CD4-positive, alpha-beta memory T cell (primary cell): ENCODE measurements at regions not wholly inside any gene's neighbourhood (a gene's known extent, or its start where the extent isn't known, plus 50 kb on each side); places are given as distances from the start of the nearest gene placed in this dataset.

Experiments
- CTCF ChIA-PET: fragments of 350-600 bp; sonication (Branson Sonifier 250); formaldehyde crosslinking; loops from one replicate; lab custom pipeline; 2021; ENCODE audit warnings: inconsistent platforms; ENCODE audit not compliant: partially characterized antibody; lab: Charles Lee
- POLR2A ChIA-PET: fragments of 350-600 bp; sonication (Branson Sonifier 250); formaldehyde crosslinking; loops from one replicate; lab custom pipeline; 2021; ENCODE audit not compliant: partially characterized antibody; lab: Charles Lee
- DNase-seq, 5 donors: peaks; one replicate each; pipeline versions ENCODE4 v3.0.0 to v3.0.0-alpha.2; 2020 to 2022; ENCODE audit warnings: mixed read lengths in 1 of 5
- H3K27ac ChIP-seq: one replicate; pipeline ENCODE4 v1.7.0; 2013; ENCODE audit warnings: low read depth, low read length
- H3K27me3 ChIP-seq: 2 replicates; pipeline ENCODE4 v1.7.0; 2013; ENCODE audit warnings: mild to moderate bottlenecking, low read length, moderate library complexity; ENCODE audit not compliant: insufficient read depth
- H3K36me3 ChIP-seq: 2 replicates; pipeline ENCODE4 v1.7.0; 2013; ENCODE audit warnings: mild to moderate bottlenecking, low read length, moderate library complexity; ENCODE audit not compliant: insufficient read depth
- H3K4me1 ChIP-seq: 2 replicates; pipeline ENCODE4 v1.7.0; 2013; ENCODE audit warnings: mild to moderate bottlenecking, low read length, moderate library complexity; ENCODE audit not compliant: insufficient read depth
- H3K4me3 ChIP-seq, 2 donors: one replicate each; pipeline ENCODE4 v1.7.0; 2013; ENCODE audit warnings: low read length in 2 of 2, mild to moderate bottlenecking in 1 of 2
- H3K9me3 ChIP-seq, 2 donors: one replicate each; pipeline ENCODE4 v1.7.0; 2013; ENCODE audit warnings: low read length in 2 of 2, control low read depth in 1 of 2; ENCODE audit not compliant: control insufficient read depth in 1 of 2
- H3K27ac Mint-ChIP-seq, 7 donors: one replicate each; pipeline ENCODE4 v1.8.0; 2020 to 2021; ENCODE audit warnings: mixed read lengths in 7 of 7, mild to moderate bottlenecking in 6 of 7, inconsistent platforms in 3 of 7, moderate library complexity in 3 of 7
- H3K27me3 Mint-ChIP-seq, 2 donors: one replicate each; pipeline ENCODE4 v1.8.0; 2020 to 2021; ENCODE audit warnings: mixed read lengths in 2 of 2
- H3K36me3 Mint-ChIP-seq, 2 donors: one replicate each; pipeline ENCODE4 v1.8.0; 2020 to 2021; ENCODE audit warnings: mixed read lengths in 2 of 2, inconsistent platforms in 1 of 2, mild to moderate bottlenecking in 1 of 2
- H3K4me1 Mint-ChIP-seq, 4 donors: one replicate each; pipeline ENCODE4 v1.8.0; 2020 to 2021; ENCODE audit warnings: mixed read lengths in 4 of 4, mild to moderate bottlenecking in 1 of 4
- H3K4me3 Mint-ChIP-seq, 8 donors: one replicate each; pipeline ENCODE4 v1.8.0; 2020 to 2021; ENCODE audit warnings: mixed read lengths in 8 of 8, mild to moderate bottlenecking in 7 of 8, moderate library complexity in 6 of 8, inconsistent platforms in 3 of 8
- H3K9me3 Mint-ChIP-seq, 8 donors: one replicate each; pipeline ENCODE4 v1.8.0; 2020 to 2021; ENCODE audit warnings: mixed read lengths in 8 of 8, mild to moderate bottlenecking in 5 of 8, inconsistent platforms in 3 of 8, moderate library complexity in 1 of 8
- intact Hi-C: fragments of 100-400 bp; cut with micrococcal nuclease; formaldehyde crosslinking; loops from one replicate; pipeline ENCODE4 v1.15.1; 2023

GRCh38 chr11:22006901-22007300 lies 186.0 kb upstream of the ANO5 start:
- Histone ChIP-seq H3K27me3 (no peaks in the 10 kb centered on the region), H3K4me1 (no peaks in the 10 kb centered on the region), H3K36me3 (no peaks in the 10 kb centered on the region), H3K4me3 (no peak overlapping the region), H3K9me3 (no peaks in the 10 kb centered on the region), H3K27ac (no peak overlapping the region)
- no peaks in the 10 kb centered on the region for H3K36me3 Mint-ChIP-seq
- ChIA-PET POLR2A (no interaction called here), CTCF (no interaction called here)
- no peak overlapping the region for H3K27ac Mint-ChIP-seq
- no peak overlapping the region for H3K4me3 Mint-ChIP-seq
- no peak for DNase-seq
- no peaks in the 10 kb centered on the region for H3K4me1 Mint-ChIP-seq
- no peaks in the 10 kb centered on the region for H3K27me3 Mint-ChIP-seq
- intact Hi-C loops = no loop called here
- peaks cover under 1 to 6% (median 4%) of the 10 kb centered on the region in 8 donors for H3K9me3 Mint-ChIP-seq

GRCh38 chr11:22031791-22032190 lies 161.1 kb upstream of the ANO5 start:
- DNase-seq = no peak
- Histone ChIP-seq H3K36me3 (no peaks in the 10 kb centered on the region), H3K27ac (no peak overlapping the region), H3K9me3 (no peaks in the 10 kb centered on the region), H3K27me3 (no peaks in the 10 kb centered on the region), H3K4me3 (no peak overlapping the region), H3K4me1 (no peaks in the 10 kb centered on the region)
- intact Hi-C loops = no loop called here
- ChIA-PET CTCF (no interaction called here), POLR2A (no interaction called here)
- Mint-ChIP-seq H3K27me3 (no peaks in the 10 kb centered on the region), H3K4me1 (no peaks in the 10 kb centered on the region), H3K36me3 (peaks cover 0 to 1% of the 10 kb centered on the region in 2 donors), H3K4me3 (no peak overlapping the region), H3K27ac (no peak overlapping the region), H3K9me3 (peaks cover under 1 to 31% (median 15%) of the 10 kb centered on the region in 8 donors)

GRCh38 chr11:22037505-22037904 lies 155.4 kb upstream of the ANO5 start:
- no peaks in the 10 kb centered on the region for H3K27me3 ChIP-seq
- no peaks in the 10 kb centered on the region for H3K4me1 ChIP-seq
- DNase-seq = no peak
- H3K9me3 Mint-ChIP-seq = peaks cover 0 to 12% (median 6%) of the 10 kb centered on the region in 8 donors
- no peaks in the 10 kb centered on the region for H3K27me3 Mint-ChIP-seq
- no peaks in the 10 kb centered on the region for H3K4me1 Mint-ChIP-seq
- no peak overlapping the region for H3K27ac ChIP-seq
- H3K4me3 Mint-ChIP-seq = no peak overlapping the region
- no peak overlapping the region for H3K27ac Mint-ChIP-seq
- H3K36me3 Mint-ChIP-seq = no peaks in the 10 kb centered on the region
- no peak overlapping the region for H3K4me3 ChIP-seq
- CTCF ChIA-PET = no interaction called here
- H3K36me3 ChIP-seq = no peaks in the 10 kb centered on the region
- H3K9me3 ChIP-seq = no peaks in the 10 kb centered on the region
- POLR2A ChIA-PET = no interaction called here
- intact Hi-C loops = no loop called here

GRCh38 chr11:22041039-22041438 lies 151.8 kb upstream of the ANO5 start:
- intact Hi-C loops = no loop called here
- POLR2A ChIA-PET = no interaction called here
- no peaks in the 10 kb centered on the region for H3K27me3 ChIP-seq

GRCh38 chr11:22042081-22042480 lies 150.8 kb upstream of the ANO5 start:
- no peaks in the 10 kb centered on the region for H3K36me3 Mint-ChIP-seq
- CTCF ChIA-PET = no interaction called here
- H3K4me3 ChIP-seq = no peak overlapping the region
- intact Hi-C loops = no loop called here
- no peaks in the 10 kb centered on the region for H3K4me1 ChIP-seq
- H3K27ac Mint-ChIP-seq = no peak overlapping the region
- POLR2A ChIA-PET = no interaction called here
- H3K4me1 Mint-ChIP-seq = no peaks in the 10 kb centered on the region
- H3K9me3 ChIP-seq = no peaks in the 10 kb centered on the region
- peaks cover 2 to 8% (median 4%) of the 10 kb centered on the region in 8 donors for H3K9me3 Mint-ChIP-seq
- H3K4me3 Mint-ChIP-seq = no peak overlapping the region
- no peaks in the 10 kb centered on the region for H3K27me3 ChIP-seq
- DNase-seq = no peak
- no peak overlapping the region for H3K27ac ChIP-seq
- H3K36me3 ChIP-seq = no peaks in the 10 kb centered on the region
- no peaks in the 10 kb centered on the region for H3K27me3 Mint-ChIP-seq

More at GRCh38 chr11:22041039-22041438, 151.8 kb upstream of the ANO5 start:
- H3K27ac Mint-ChIP-seq = no peak overlapping the region
- Histone ChIP-seq H3K4me3 (no peak overlapping the region), H3K36me3 (no peaks in the 10 kb centered on the region), H3K27ac (no peak overlapping the region), H3K9me3 (no peaks in the 10 kb centered on the region), H3K4me1 (no peaks in the 10 kb centered on the region)
- no peaks in the 10 kb centered on the region for H3K4me1 Mint-ChIP-seq
- H3K27me3 Mint-ChIP-seq = no peaks in the 10 kb centered on the region
- no peaks in the 10 kb centered on the region for H3K36me3 Mint-ChIP-seq
- peaks cover 0 to 12% (median 6%) of the 10 kb centered on the region in 8 donors for H3K9me3 Mint-ChIP-seq
- H3K4me3 Mint-ChIP-seq = no peak overlapping the region
- CTCF ChIA-PET = no interaction called here
- no peak for DNase-seq

- no peak overlapping the region for H3K4me3 Mint-ChIP-seq
- H3K4me3 ChIP-seq = no peak overlapping the region
- no peaks in the 10 kb centered on the region for H3K4me1 ChIP-seq
- intact Hi-C loops = no loop called here
- H3K36me3 ChIP-seq = no peaks in the 10 kb centered on the region
- H3K9me3 ChIP-seq = no peaks in the 10 kb centered on the region
- H3K36me3 Mint-ChIP-seq = no peaks in the 10 kb centered on the region
- CTCF ChIA-PET = no interaction called here
- POLR2A ChIA-PET = no interaction called here
- no peaks in the 10 kb centered on the region for H3K27me3 ChIP-seq
- H3K27me3 Mint-ChIP-seq = no peaks in the 10 kb centered on the region
- DNase-seq = no peak
- H3K9me3 Mint-ChIP-seq = peaks cover 2 to 8% (median 3%) of the 10 kb centered on the region in 8 donors
- H3K27ac ChIP-seq = no peak overlapping the region
- no peaks in the 10 kb centered on the region for H3K4me1 Mint-ChIP-seq
- no peak overlapping the region for H3K27ac Mint-ChIP-seq
Measured at GRCh38 chr11:22044126-22044525, 148.8 kb upstream of the ANO5 start.

GRCh38 chr11:22049276-22049675 lies 143.6 kb upstream of the ANO5 start:
- DNase-seq = no peak
- H3K9me3 ChIP-seq = no peaks in the 10 kb centered on the region
- no peaks in the 10 kb centered on the region for H3K36me3 Mint-ChIP-seq
- CTCF ChIA-PET = no interaction called here
- no peak overlapping the region for H3K27ac Mint-ChIP-seq
- no peaks in the 10 kb centered on the region for H3K36me3 ChIP-seq
- POLR2A ChIA-PET = no interaction called here
- intact Hi-C loops = no loop called here
- no peaks in the 10 kb centered on the region for H3K27me3 ChIP-seq
- H3K4me1 Mint-ChIP-seq = no peaks in the 10 kb centered on the region
- no peak overlapping the region for H3K27ac ChIP-seq
- H3K4me3 ChIP-seq = no peak overlapping the region
- H3K4me3 Mint-ChIP-seq = no peak overlapping the region
- H3K27me3 Mint-ChIP-seq = no peaks in the 10 kb centered on the region
- peaks cover 3 to 19% (median 9%) of the 10 kb centered on the region in 8 donors for H3K9me3 Mint-ChIP-seq
- no peaks in the 10 kb centered on the region for H3K4me1 ChIP-seq

GRCh38 chr11:22065472-22065871 lies 127.4 kb upstream of the ANO5 start:
- H3K4me3 ChIP-seq = no peak overlapping the region
- H3K9me3 Mint-ChIP-seq = peaks cover 4 to 36% (median 19%) of the 10 kb centered on the region in 8 donors
- no peak for DNase-seq
- no peaks in the 10 kb centered on the region for H3K36me3 Mint-ChIP-seq
- H3K4me1 Mint-ChIP-seq = no peaks in the 10 kb centered on the region
- H3K9me3 ChIP-seq = no peaks in the 10 kb centered on the region
- H3K36me3 ChIP-seq = no peaks in the 10 kb centered on the region
- POLR2A ChIA-PET = no interaction called here
- intact Hi-C loops = no loop called here
- no peak overlapping the region for H3K27ac Mint-ChIP-seq
- CTCF ChIA-PET = no interaction called here
- no peak overlapping the region for H3K27ac ChIP-seq
- H3K27me3 ChIP-seq = no peaks in the 10 kb centered on the region
- H3K4me1 ChIP-seq = no peaks in the 10 kb centered on the region
- no peak overlapping the region for H3K4me3 Mint-ChIP-seq
- H3K27me3 Mint-ChIP-seq = no peaks in the 10 kb centered on the region
